ENCODE measurements at regions not wholly inside any gene's neighbourhood (a gene's known extent, or its start where the extent isn't known, plus 50 kb on each side); places are given as distances from the start of the nearest gene placed in this dataset.

DNA sequence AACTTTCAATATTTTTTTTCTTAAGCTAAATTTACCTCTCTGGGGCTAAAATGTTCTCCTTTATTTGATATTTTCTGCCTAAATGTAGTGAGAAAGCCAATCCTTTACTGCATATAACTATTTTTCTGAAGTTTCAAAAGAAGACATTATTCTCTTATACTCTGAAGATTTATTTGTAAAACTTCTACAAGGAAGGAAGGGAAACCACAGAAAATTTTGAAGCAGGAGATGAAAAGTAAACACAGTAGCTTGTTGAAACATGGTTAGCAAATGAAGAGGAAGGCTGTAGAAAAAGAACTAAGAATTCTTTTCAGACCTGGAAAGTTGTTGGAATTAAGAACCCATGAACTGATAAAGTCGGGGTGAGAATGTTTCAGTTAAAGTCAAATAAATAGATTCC, 330.3 kb downstream of the HGF start:
- TF ChIP-seq TAF1 (IDR thresholded peaks at IDR 0.05; ENCODE audit: borderline replicate concordance, insufficient read depth, low read length) = no peak
- no peak for TF ChIP-seq REST (IDR thresholded peaks at IDR 0.05; ENCODE audit: insufficient read depth in 1 of 2, low read depth in 2 of 2, low read length in 2 of 2)
- no peak for TF ChIP-seq FOXP2 (optimal IDR thresholded peaks at IDR 0.05; ENCODE audit: borderline replicate concordance, extremely low read depth, extremely low read length, insufficient read depth)
- no peak for TF ChIP-seq POLR2AphosphoS5 (IDR thresholded peaks at IDR 0.05; ENCODE audit: low read depth, low read length)
- no peak for TF ChIP-seq SIN3A (IDR thresholded peaks at IDR 0.05; ENCODE audit: borderline replicate concordance, insufficient read depth, low read length)

GRCh38 chr7:81433692-81434331, 336.0 kb downstream of the HGF start:
- TF ChIP-seq FOXP2 (optimal IDR thresholded peaks at IDR 0.05; ENCODE audit: borderline replicate concordance, extremely low read depth, extremely low read length, insufficient read depth) = no peak
- no peak for TF ChIP-seq POLR2AphosphoS5 (IDR thresholded peaks at IDR 0.05; ENCODE audit: low read depth, low read length)
- TF ChIP-seq REST (IDR thresholded peaks at IDR 0.05; ENCODE audit: insufficient read depth in 1 of 2, low read depth in 2 of 2, low read length in 2 of 2) = no peak
- TF ChIP-seq SIN3A (IDR thresholded peaks at IDR 0.05; ENCODE audit: borderline replicate concordance, insufficient read depth, low read length) = no peak
- TF ChIP-seq TAF1 (IDR thresholded peaks at IDR 0.05; ENCODE audit: borderline replicate concordance, insufficient read depth, low read length) = no peak

GRCh38 chr7:81433206-81433605, 336.6 kb downstream of the HGF start:
- TF ChIP-seq FOXP2 (optimal IDR thresholded peaks at IDR 0.05; ENCODE audit: borderline replicate concordance, extremely low read depth, extremely low read length, insufficient read depth) = no peak
- TF ChIP-seq REST (IDR thresholded peaks at IDR 0.05; ENCODE audit: insufficient read depth in 1 of 2, low read depth in 2 of 2, low read length in 2 of 2) = no peak

- no peak for TF ChIP-seq SIN3A (IDR thresholded peaks at IDR 0.05; ENCODE audit: borderline replicate concordance, insufficient read depth, low read length)
- no peak for TF ChIP-seq POLR2AphosphoS5 (IDR thresholded peaks at IDR 0.05; ENCODE audit: low read depth, low read length)
- TF ChIP-seq FOXP2 (optimal IDR thresholded peaks at IDR 0.05; ENCODE audit: borderline replicate concordance, extremely low read depth, extremely low read length, insufficient read depth) = no peak
- TF ChIP-seq REST (IDR thresholded peaks at IDR 0.05; ENCODE audit: insufficient read depth in 1 of 2, low read depth in 2 of 2, low read length in 2 of 2) = no peak
- TF ChIP-seq TAF1 (IDR thresholded peaks at IDR 0.05; ENCODE audit: borderline replicate concordance, insufficient read depth, low read length) = no peak
Measured at GRCh38 chr7:81430761-81431160, 339.1 kb downstream of the HGF start.

- TF ChIP-seq FOXP2 (optimal IDR thresholded peaks at IDR 0.05; ENCODE audit: borderline replicate concordance, extremely low read depth, extremely low read length, insufficient read depth) (no peak), TAF1 (IDR thresholded peaks at IDR 0.05; ENCODE audit: borderline replicate concordance, insufficient read depth, low read length) (no peak), SIN3A (IDR thresholded peaks at IDR 0.05; ENCODE audit: borderline replicate concordance, insufficient read depth, low read length) (no peak), REST (IDR thresholded peaks at IDR 0.05; ENCODE audit: insufficient read depth in 1 of 2, low read depth in 2 of 2, low read length in 2 of 2) (no peak), POLR2AphosphoS5 (IDR thresholded peaks at IDR 0.05; ENCODE audit: low read depth, low read length) (no peak)
Measured at GRCh38 chr7:81430150-81430549, 339.7 kb downstream of the HGF start.

Data from PFSK-1 (cell line).